OCI-LY3 (cell line): ENCODE measurements at regions not wholly inside any gene's neighbourhood (a gene's known extent, or its start where the extent isn't known, plus 50 kb on each side); places are given as distances from the start of the nearest gene placed in this dataset.

Experiments
- EZH2phosphoT487 ChIP-seq: fragments of 200-600 bp; shearing (Covaris generic); IDR thresholded peaks from 2 replicates; pipeline ENCODE4 v1.6.1; 2018; ENCODE audit warnings: antibody characterized with exemption, mixed run types, low read depth
- TF ChIP-seq, protein P1 (sequence below): fragments of 200-600, 300-600 bp; sonication (generic); IDR thresholded peaks from 2 replicates; pipeline ENCODE4 v1.5.1; 2014; ENCODE audit warnings: antibody characterized with exemption, low read length, low read depth

DNA sequence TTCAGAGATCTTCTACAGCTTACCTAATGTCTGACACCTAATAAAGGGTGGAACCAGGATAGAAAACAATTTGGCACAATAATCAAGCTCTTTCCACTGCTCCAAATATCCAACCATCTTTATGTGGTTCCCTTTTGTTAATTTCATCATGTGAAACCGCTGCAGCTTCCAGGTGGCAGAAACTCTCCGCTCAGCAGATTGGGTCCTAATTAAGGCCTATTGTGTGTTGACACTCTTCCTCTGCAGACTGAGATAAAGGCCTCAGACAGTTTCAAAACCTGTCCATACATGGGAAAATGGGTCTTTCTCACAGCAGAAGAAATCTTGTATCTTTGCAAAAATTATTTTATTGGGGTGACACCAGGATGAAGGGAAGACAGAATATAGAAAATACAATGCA is 1002.4 kb upstream of the SEMA6D start:
- TF ChIP-seq, protein P1, sequence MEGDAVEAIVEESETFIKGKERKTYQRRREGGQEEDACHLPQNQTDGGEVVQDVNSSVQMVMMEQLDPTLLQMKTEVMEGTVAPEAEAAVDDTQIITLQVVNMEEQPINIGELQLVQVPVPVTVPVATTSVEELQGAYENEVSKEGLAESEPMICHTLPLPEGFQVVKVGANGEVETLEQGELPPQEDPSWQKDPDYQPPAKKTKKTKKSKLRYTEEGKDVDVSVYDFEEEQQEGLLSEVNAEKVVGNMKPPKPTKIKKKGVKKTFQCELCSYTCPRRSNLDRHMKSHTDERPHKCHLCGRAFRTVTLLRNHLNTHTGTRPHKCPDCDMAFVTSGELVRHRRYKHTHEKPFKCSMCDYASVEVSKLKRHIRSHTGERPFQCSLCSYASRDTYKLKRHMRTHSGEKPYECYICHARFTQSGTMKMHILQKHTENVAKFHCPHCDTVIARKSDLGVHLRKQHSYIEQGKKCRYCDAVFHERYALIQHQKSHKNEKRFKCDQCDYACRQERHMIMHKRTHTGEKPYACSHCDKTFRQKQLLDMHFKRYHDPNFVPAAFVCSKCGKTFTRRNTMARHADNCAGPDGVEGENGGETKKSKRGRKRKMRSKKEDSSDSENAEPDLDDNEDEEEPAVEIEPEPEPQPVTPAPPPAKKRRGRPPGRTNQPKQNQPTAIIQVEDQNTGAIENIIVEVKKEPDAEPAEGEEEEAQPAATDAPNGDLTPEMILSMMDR: no peak
- no peak for TF ChIP-seq EZH2phosphoT487
